Endothelial cell of umbilical vein (primary cell): ENCODE measurements at regions not wholly inside any gene's neighbourhood (a gene's known extent, or its start where the extent isn't known, plus 50 kb on each side); places are given as distances from the start of the nearest gene placed in this dataset.
"Not testable (repeated sequence)": the region's sequence is repeated elsewhere in the genome, so short reads cannot be mapped to it uniquely, and the experiment has no call there.

Experiments
- BruUV-seq: library from RNA; stranded (reverse); fragments of 400-500 nt; replicated peaks from 2 replicates; lab custom pipeline; 2021; lab: Mats Ljungman, UMichigan
- CTCF ChIA-PET: fragments of 300-600, 350-600 bp; sonication (Branson Sonifier 250); formaldehyde crosslinking; loops from one replicate; lab custom pipeline; 2021; ENCODE audit warnings: antibody characterized with exemption, inconsistent platforms; lab: Charles Lee
- POLR2A ChIA-PET: fragments of 300-600, 350-600 bp; sonication (Branson Sonifier 250); formaldehyde crosslinking; loops from one replicate; lab custom pipeline; 2021; ENCODE audit warnings: antibody characterized with exemption, inconsistent platforms; lab: Charles Lee
- DNase-seq: peaks from one replicate; pipeline ENCODE4 v3.0.0-alpha.2; 2011; ENCODE audit warnings: low read depth, low spot score
- FAIRE-seq: peaks from 2 replicates; lab custom pipeline; 2011; peaks lifted over from hg19 to GRCh38; lab: Jason Lieb, UNC
- H2AFZ ChIP-seq: 2 replicates; pipeline ENCODE4 v1.6.0; 2012; ENCODE audit warnings: low read depth, low read length, control low read depth, inconsistent platforms
- H3K27ac ChIP-seq: 2 replicates; pipeline ENCODE4 v1.5.1; 2011; ENCODE audit warnings: low read depth, mild to moderate bottlenecking, control low read depth, low read length, moderate library complexity; ENCODE audit not compliant: insufficient read depth
- H3K27me3 ChIP-seq, 2 experiments: 2 replicates each; pipeline versions ENCODE4 v1.6.0 to v1.6.1; 2011; ENCODE audit warnings: low read length in 2 of 2, mixed read lengths in 1 of 2; ENCODE audit not compliant: control insufficient read depth in 2 of 2, insufficient read depth in 2 of 2
- H3K36me3 ChIP-seq, 2 experiments: 2 replicates in 1 of 2; 3 replicates in 1 of 2; pipeline ENCODE4 v1.5.1; 2011; ENCODE audit warnings: low read length in 2 of 2, mild to moderate bottlenecking in 1 of 2, moderate library complexity in 1 of 2; ENCODE audit not compliant: control insufficient read depth in 2 of 2, insufficient read depth in 2 of 2; ENCODE audit errors: extremely low read depth in 1 of 2
- H3K4me1 ChIP-seq: 3 replicates; pipeline ENCODE4 v1.5.1; 2011; ENCODE audit warnings: mild to moderate bottlenecking, low read length; ENCODE audit not compliant: control insufficient read depth, insufficient read depth; ENCODE audit errors: extremely low read depth
- H3K4me2 ChIP-seq: 2 replicates; pipeline ENCODE4 v1.6.1; 2011; ENCODE audit warnings: low read length, control low read depth, mixed read lengths; ENCODE audit not compliant: insufficient read depth
- H3K4me3 ChIP-seq, 3 experiments: fragments of 200-600 bp in 1 of 3; sonication (generic), shearing (Covaris generic) in 1 of 3; replicated peaks in 1 of 3; 2 replicates each; pipeline ENCODE4 v1.5.1; 2011 to 2016; ENCODE audit warnings: control low read depth in 3 of 3, low read length in 3 of 3, mild to moderate bottlenecking in 2 of 3, inconsistent platforms in 1 of 3, low read depth in 1 of 3, moderate library complexity in 1 of 3; ENCODE audit not compliant: insufficient read depth in 1 of 3
- H3K79me2 ChIP-seq: 2 replicates; pipeline ENCODE4 v1.6.0; 2012; ENCODE audit warnings: low read length, inconsistent platforms; ENCODE audit not compliant: control insufficient read depth, insufficient read depth
- H3K9ac ChIP-seq: replicated peaks from 2 replicates; pipeline ENCODE3; 2011; ENCODE audit warnings: low read length, control low read depth; ENCODE audit not compliant: insufficient read depth; ENCODE audit errors: extremely low read depth
- H3K9me1 ChIP-seq: replicated peaks from 3 replicates; pipeline ENCODE4 v1.6.0; 2011; ENCODE audit warnings: mild to moderate bottlenecking, low read length; ENCODE audit not compliant: control insufficient read depth, insufficient read depth; ENCODE audit errors: extremely low read depth
- H3K9me3 ChIP-seq: replicated peaks from 2 replicates; pipeline ENCODE4 v1.5.1; 2012; ENCODE audit warnings: low read length, inconsistent platforms; ENCODE audit not compliant: control insufficient read depth, insufficient read depth
- H4K20me1 ChIP-seq: replicated peaks from 2 replicates; pipeline ENCODE3; 2011; ENCODE audit warnings: mild to moderate bottlenecking, low read length; ENCODE audit not compliant: control insufficient read depth, insufficient read depth; ENCODE audit errors: extremely low read depth
- CTCF ChIP-seq, 2 donors: IDR thresholded peaks; 1 replicate in 1 of 2; 2 replicates in 1 of 2; pipeline ENCODE4 v1.5.1; 2011; ENCODE audit warnings: low read length in 2 of 2, mild to moderate bottlenecking in 2 of 2, moderate library complexity in 2 of 2, control low read depth in 1 of 2, inconsistent platforms in 1 of 2, low read depth in 1 of 2; ENCODE audit not compliant: insufficient read depth in 1 of 2; ENCODE audit errors: extremely low read depth in 1 of 2
- EZH2 ChIP-seq: IDR thresholded peaks from 2 replicates; pipeline ENCODE4 v1.6.1; 2012; ENCODE audit warnings: borderline replicate concordance, low read depth, mild to moderate bottlenecking, moderate library complexity, low read length, inconsistent platforms; ENCODE audit not compliant: severe bottlenecking
- FOS ChIP-seq: IDR thresholded peaks from 2 replicates; pipeline ENCODE4 v1.6.1; 2011; ENCODE audit warnings: mild to moderate bottlenecking, low read length, moderate library complexity, borderline replicate concordance; ENCODE audit not compliant: insufficient read depth
- GATA2 ChIP-seq: IDR thresholded peaks from 2 replicates; pipeline ENCODE4 v1.7.0; 2011; ENCODE audit warnings: low read depth, mild to moderate bottlenecking, moderate library complexity, mixed read lengths, low read length; ENCODE audit not compliant: insufficient read length, insufficient read depth
- JUN ChIP-seq: IDR thresholded peaks from 2 replicates; pipeline ENCODE4 v1.6.1; 2011; ENCODE audit warnings: borderline replicate concordance, low read depth; ENCODE audit not compliant: insufficient read length, insufficient read depth
- MYC ChIP-seq: IDR thresholded peaks from one replicate; pipeline ENCODE4 v1.6.1; 2011; ENCODE audit warnings: mild to moderate bottlenecking, low read depth, low read length
- POLR2A ChIP-seq: IDR thresholded peaks from 2 replicates; pipeline ENCODE4 v1.6.1; 2012; ENCODE audit warnings: low read depth, mild to moderate bottlenecking, control low read depth, low read length
- POLR2AphosphoS5 ChIP-seq: IDR thresholded peaks from 2 replicates; pipeline ENCODE4 v1.6.1; 2012; ENCODE audit warnings: low read depth, mild to moderate bottlenecking, control low read depth, low read length, moderate library complexity; ENCODE audit not compliant: insufficient read depth
- dilution Hi-C: fragments of 300-500 bp; cut with MboI; formaldehyde crosslinking; loops from one replicate; pipeline ENCODE4 v1.15.0; 2019; ENCODE audit warnings: low sequenced_read_pairs; ENCODE audit not compliant: extremely low pct_ligation_motif_present
- intact Hi-C: fragments of 100-400 bp; cut with micrococcal nuclease; formaldehyde crosslinking; loops from one replicate; pipeline ENCODE4 v1.10.0; 2022
- TF ChIP-seq, protein P1 (sequence below): IDR thresholded peaks from 2 replicates; pipeline ENCODE4 v1.6.1; 2011; ENCODE audit not compliant: insufficient read depth, insufficient read length

DNA sequence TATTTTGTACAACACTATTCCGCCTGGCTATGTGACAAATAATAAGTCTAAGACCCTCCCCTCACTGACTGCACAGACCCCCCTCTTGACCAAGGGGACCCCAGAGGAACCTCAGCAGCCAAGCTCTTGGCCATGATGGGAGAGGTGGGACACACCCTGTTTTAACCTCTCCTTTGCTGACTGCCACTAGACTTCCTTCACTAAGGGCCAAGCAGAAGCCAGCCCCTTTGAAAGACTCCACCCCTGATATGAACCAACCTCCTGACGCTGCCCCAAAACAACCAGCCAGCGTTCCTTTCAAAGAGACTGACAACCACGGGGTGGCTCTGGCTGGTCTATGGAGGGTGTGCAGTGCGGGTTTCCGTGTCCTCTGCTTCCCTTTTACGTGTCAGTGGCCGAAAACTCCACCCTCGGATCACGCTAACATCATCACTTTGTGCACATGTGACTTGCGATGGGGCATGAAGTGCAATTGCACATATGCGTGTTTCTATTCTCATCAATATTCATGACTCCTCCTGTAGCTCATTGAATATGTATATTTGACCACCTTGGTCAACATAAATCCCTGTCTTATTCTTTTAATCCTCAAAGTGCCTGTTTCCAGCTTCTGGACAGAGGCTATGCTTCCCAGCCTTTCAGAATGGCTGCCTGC is 643.9 kb downstream of the TBC1D22A start:
- CTCF ChIA-PET: no interaction called here
- DNase-seq (no peak), FAIRE-seq (no peak)
- H4K20me1 ChIP-seq: no peaks in the 10 kb centered on the region
- no peaks in the 10 kb centered on the region for H3K36me3 ChIP-seq
- H3K4me3 ChIP-seq: no peak overlapping the region
- H3K4me1 ChIP-seq: no peaks in the 10 kb centered on the region
- no TSS peak for BruUV-seq
- H3K27ac ChIP-seq: no peak overlapping the region
- intact Hi-C loops: no loop called here
- H3K9me3 ChIP-seq: no peaks in the 10 kb centered on the region
- no peaks in the 10 kb centered on the region for H3K27me3 ChIP-seq
- H3K9ac ChIP-seq: no peak overlapping the region
- H3K9me1 ChIP-seq: no peaks in the 10 kb centered on the region
- H3K4me2 ChIP-seq: no peak overlapping the region
- POLR2A ChIA-PET: no interaction called here
- H2AFZ ChIP-seq: no peak overlapping the region
- no peaks in the 10 kb centered on the region for H3K79me2 ChIP-seq
- dilution Hi-C loops: no loop called here
- no peak for TF ChIP-seq CTCF (IDR thresholded peaks at IDR 0.05; ENCODE audit: extremely low read depth in 1 of 2, insufficient read depth in 1 of 2, low read depth in 1 of 2, low read length in 2 of 2)
- TF ChIP-seq EZH2: no peak
- no peak for TF ChIP-seq JUN
- TF ChIP-seq POLR2A: no peak
- TF ChIP-seq GATA2: no peak
- TF ChIP-seq MYC: no peak
- TF ChIP-seq POLR2AphosphoS5: no peak
- TF ChIP-seq FOS: no peak
- TF ChIP-seq, protein P1, sequence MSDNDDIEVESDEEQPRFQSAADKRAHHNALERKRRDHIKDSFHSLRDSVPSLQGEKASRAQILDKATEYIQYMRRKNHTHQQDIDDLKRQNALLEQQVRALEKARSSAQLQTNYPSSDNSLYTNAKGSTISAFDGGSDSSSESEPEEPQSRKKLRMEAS: no peak

DNA sequence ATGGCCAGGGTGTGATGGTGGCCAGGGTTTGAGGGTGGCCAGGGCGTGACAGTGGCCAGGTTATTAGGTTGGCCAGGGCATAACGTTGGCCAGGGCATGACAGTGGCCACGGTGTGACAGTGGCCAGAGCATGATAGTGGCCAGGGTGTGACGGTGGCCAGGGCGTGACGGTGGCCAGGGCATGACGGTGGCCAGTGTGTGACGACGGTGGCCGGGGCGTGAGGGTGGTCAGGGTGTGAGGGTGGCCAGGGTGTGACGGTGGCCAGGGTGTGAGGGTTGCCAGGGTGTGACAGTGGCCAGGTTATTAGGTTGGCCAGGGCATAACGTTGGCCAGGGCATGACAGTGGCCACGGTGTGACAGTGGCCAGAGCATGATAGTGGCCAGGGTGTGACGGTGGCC is 642.8 kb downstream of the TBC1D22A start:
- CTCF ChIA-PET: not testable (repeated sequence)

More for the DNA sequence above, 642.8 kb downstream of the TBC1D22A start:
- FAIRE-seq, H3K27me3 ChIP-seq, H3K4me3 ChIP-seq, BruUV-seq, H3K36me3 ChIP-seq, H3K4me2 ChIP-seq, H3K9me1 ChIP-seq, H3K79me2 ChIP-seq, H3K9ac ChIP-seq, H4K20me1 ChIP-seq, H3K27ac ChIP-seq, dilution Hi-C loops, H3K9me3 ChIP-seq, DNase-seq, intact Hi-C loops, H2AFZ ChIP-seq, POLR2A ChIA-PET, H3K4me1 ChIP-seq: not testable (repeated sequence)
